ENCODE measurements at regions not wholly inside any gene's neighbourhood (a gene's known extent, or its start where the extent isn't known, plus 50 kb on each side); places are given as distances from the start of the nearest gene placed in this dataset.
"Not testable (repeated sequence)": the region's sequence is repeated elsewhere in the genome, so short reads cannot be mapped to it uniquely, and the experiment has no call there.

DNA sequence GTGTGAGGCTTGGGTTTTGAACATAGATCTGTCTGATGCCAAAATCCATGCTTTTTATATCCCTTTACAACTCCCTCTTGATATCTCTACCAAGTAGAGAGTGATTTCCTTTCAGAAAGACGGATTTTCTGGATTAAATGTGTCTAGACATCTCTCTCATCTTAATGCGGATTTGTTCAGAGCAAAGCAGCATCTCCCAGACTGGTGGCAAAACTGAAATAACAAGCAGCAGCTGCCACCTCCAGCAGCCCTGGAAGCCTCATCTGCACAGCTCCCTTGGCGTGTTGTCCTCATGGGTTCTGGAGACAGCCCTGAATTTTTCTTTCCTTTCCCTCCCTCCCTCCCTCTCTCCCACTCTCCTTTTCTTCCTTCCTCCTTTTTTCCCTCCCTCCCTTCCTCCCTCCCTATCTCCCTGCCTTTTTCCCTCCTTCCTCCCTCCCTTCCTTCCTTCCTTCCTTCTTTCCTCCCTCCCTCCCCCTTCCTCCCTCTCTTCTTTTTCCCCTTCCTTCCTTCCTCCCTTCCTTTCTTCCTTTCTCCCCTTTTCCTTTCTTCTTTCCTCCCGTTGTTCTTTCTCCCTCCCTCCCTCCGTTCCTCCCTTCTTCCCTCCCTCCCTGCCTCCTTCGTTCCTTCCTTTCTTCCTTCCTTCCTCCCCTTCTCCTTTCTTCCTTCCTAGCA is 639.9 kb downstream of the TYW1 start:
- Histone ChIP-seq H3K4me1 (replicated peaks in 1 of 2) (no peaks in the 10 kb centered on the region), H3K4me3 (no peak overlapping the region), H3K27ac (no peak overlapping the region)
- no peak for ATAC-seq (replicated peaks in 6 of 8)
- in situ Hi-C loops (cut with MboI; ENCODE audit: low pct_unique_long_range_greater_than_20kb in 2 of 9, low sequenced_read_pairs in 9 of 9, unreplicated experiment in 9 of 9): no loop called here
- WGBS, 10 experiments: 6 to 100% (median 64%) methylated on average over 1 to 5 of the region's 6 CpGs; no CpG with 5 or more reads in 3 of the 10 experiments

DNA sequence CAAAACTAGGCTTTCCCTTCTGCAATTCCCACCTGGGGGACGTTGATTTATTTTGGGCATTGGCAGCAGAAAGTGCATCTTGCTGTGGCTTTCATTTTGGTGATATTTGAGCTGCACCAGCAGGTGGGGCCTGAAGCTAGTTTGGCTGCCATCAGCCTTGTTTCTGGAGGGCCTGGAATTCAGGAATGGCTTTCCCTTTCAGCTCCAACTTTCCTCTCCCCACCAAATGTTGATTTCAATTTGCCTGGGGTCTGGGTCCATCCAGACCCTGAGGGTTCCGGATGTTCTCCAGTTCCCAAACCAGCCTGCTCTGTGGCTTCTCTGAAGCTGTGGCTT is 640.4 kb downstream of the TYW1 start:
- Histone ChIP-seq H3K4me3 (no peak overlapping the region), H3K4me1 (replicated peaks in 1 of 2) (no peaks in the 10 kb centered on the region), H3K27ac (no peak overlapping the region)
- no peak for ATAC-seq (replicated peaks in 6 of 8)
- 0 to 58% (median 15%) methylated on average over 1 to 2 of the region's 2 CpGs; no CpG with 5 or more reads in 4 of the 10 experiments for WGBS, 10 experiments
- in situ Hi-C loops (cut with MboI; ENCODE audit: low pct_unique_long_range_greater_than_20kb in 2 of 9, low sequenced_read_pairs in 9 of 9, unreplicated experiment in 9 of 9): no loop called here

DNA sequence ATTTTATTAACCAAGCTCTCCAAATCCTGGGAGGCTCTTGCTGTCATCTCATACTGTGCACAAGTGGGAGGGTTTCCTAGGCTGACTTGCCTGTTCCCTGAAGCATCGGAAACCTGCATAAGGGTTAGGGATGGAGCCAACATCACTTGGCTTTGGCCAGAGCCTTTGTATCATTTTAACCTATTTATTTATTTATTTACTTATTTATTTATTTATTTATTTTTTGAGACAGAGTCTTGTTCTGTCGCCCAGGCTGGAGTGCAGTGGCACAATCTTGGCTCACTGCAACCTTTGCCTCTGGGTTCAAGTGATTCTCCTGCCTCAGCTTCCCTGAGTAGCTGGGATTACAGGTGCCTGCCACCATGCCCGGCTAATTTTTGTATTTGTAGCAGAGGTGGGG is 645.9 kb downstream of the TYW1 start:
- in situ Hi-C loops (cut with MboI; ENCODE audit: low pct_unique_long_range_greater_than_20kb in 2 of 9, low sequenced_read_pairs in 9 of 9, unreplicated experiment in 9 of 9); H3K27ac ChIP-seq; H3K4me1 ChIP-seq (replicated peaks in 1 of 2); ATAC-seq (replicated peaks in 6 of 8); H3K4me3 ChIP-seq: not testable (repeated sequence)
- 30 to 100% (median 70%) methylated on average over 1 to 2 of the region's 3 CpGs; no CpG with 5 or more reads in 4 of the 10 experiments for WGBS, 10 experiments

DNA sequence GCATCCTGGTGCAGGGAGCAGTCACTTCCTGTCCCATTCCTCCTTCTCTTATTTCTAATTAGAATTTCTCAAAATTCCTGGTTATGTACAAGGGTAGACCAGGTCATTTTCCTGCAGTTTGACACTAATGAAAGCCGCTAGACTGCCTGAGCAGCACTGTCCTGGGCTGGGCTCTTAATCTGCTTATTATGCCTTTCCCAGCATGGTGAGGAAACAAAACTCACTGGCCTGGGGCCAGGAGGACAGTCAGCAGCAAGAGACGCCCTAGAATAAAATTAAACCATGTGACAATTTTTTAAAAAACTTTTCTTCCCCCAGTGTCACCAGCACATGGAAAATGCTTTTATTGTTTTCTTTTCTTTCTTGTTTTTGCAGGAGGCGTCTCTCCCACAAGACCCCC is 647.5 kb downstream of the TYW1 start:
- H3K4me1 ChIP-seq (replicated peaks in 1 of 2): no peaks in the 10 kb centered on the region
- H3K27ac ChIP-seq: no peak overlapping the region
- peak in 4 of 8 experiments; percentile 28 to 60 (median 44) for ATAC-seq (replicated peaks in 6 of 8)
- in situ Hi-C loops (cut with MboI; ENCODE audit: low pct_unique_long_range_greater_than_20kb in 2 of 9, low sequenced_read_pairs in 9 of 9, unreplicated experiment in 9 of 9): no loop called here
- WGBS, 10 experiments: 0 to 100% (median 75%) methylated on average over 1 to 3 of the region's 3 CpGs; no CpG with 5 or more reads in 1 of the 10 experiments
- no peak overlapping the region for H3K4me3 ChIP-seq

DNA sequence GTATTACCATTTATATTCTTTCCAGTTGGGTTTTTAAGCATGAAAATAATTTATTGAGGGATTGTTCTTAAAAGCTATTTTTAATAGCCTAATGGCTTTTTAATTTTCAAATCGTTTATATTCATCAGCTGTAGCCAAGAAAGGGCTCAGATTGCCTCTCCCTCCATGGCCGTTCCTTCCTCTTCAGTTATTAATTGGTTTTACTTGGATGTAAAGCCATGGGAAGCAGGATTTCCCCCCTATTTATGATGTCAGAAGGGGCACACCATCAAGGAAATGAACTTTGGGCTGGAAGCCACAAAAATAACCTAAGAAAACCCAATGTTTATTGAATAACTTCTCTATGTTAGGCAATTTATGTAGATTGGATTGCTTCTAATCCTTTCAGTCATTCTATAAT is 656.3 kb downstream of the TYW1 start:
- Histone ChIP-seq H3K27ac (no peak overlapping the region), H3K4me1 (replicated peaks in 1 of 2) (no peaks in the 10 kb centered on the region), H3K4me3 (no peak overlapping the region)
- WGBS, 10 experiments: 0 to 100% (median 56%) methylated on average over 1 to 2 of the region's 2 CpGs
- in situ Hi-C loops (cut with MboI; ENCODE audit: low pct_unique_long_range_greater_than_20kb in 2 of 9, low sequenced_read_pairs in 9 of 9, unreplicated experiment in 9 of 9): no loop called here
- no peak for ATAC-seq (replicated peaks in 6 of 8)

DNA sequence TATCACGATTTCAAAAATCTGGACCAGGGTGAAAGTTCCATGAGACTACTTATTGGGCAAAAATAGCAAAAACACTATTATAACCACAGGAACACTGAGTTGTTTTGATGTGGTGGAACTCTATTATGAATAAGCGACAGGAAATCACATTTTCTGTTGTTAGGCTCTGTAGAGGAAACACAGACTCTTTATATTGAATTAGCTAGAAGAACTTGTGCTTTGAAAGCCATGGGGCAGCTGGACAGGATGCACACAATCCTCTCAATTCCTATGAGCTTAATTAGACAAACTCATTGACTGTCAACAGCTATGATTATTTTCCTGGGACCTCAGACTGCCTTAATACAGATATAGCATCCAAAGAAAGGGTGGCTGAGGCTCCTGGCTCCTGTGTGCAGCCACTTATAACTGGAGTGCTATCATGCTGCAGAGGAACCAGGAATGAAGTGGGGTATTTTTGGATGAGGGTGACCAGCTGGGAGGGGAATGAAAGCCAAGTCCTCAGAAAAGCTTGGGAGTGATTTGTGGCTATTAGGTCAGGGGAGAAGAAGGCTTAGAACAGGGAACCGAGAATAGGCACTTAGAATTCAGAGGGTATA is 657.3 kb downstream of the TYW1 start:
- H3K27ac ChIP-seq: no peak overlapping the region
- ATAC-seq (replicated peaks in 6 of 8): no peak
- in situ Hi-C loops (cut with MboI; ENCODE audit: low pct_unique_long_range_greater_than_20kb in 2 of 9, low sequenced_read_pairs in 9 of 9, unreplicated experiment in 9 of 9): no loop called here

DNA sequence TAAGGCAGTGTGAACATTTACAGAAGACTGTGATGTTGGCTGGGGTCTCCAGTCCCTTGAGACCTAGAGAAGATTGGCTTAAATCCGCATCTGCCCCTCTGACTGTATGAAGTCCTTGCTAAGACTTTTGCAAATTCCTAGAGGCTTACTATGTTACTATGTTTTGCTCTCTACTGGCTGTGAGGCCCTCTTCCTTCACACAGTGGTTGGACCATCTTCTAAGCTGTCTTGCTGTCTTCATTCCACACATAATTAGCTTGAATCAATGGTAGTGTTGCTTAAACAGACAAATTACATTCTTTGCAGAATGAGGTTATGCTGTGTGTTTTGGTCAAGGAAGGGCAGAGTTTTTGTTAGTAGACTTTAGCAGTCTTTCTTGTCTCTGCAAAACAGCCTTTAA is 658.0 kb downstream of the TYW1 start:
- WGBS, 10 experiments: 0 to 100% (median 45%) methylated on average over 1 of the region's 1 CpG; no CpG with 5 or more reads in 6 of the 10 experiments
- Histone ChIP-seq H3K27ac (no peak overlapping the region), H3K4me3 (no peak overlapping the region), H3K4me1 (replicated peaks in 1 of 2) (no peaks in the 10 kb centered on the region)
- in situ Hi-C loops (cut with MboI; ENCODE audit: low pct_unique_long_range_greater_than_20kb in 2 of 9, low sequenced_read_pairs in 9 of 9, unreplicated experiment in 9 of 9): no loop called here
- no peak for ATAC-seq (replicated peaks in 6 of 8)

More for the DNA sequence above, 657.3 kb downstream of the TYW1 start:
- no peak overlapping the region for H3K4me3 ChIP-seq
- H3K4me1 ChIP-seq (replicated peaks in 1 of 2): no peaks in the 10 kb centered on the region
- 0 to 100% (median 64%) methylated on average over 1 to 3 of the region's 3 CpGs for WGBS, 10 experiments

DNA sequence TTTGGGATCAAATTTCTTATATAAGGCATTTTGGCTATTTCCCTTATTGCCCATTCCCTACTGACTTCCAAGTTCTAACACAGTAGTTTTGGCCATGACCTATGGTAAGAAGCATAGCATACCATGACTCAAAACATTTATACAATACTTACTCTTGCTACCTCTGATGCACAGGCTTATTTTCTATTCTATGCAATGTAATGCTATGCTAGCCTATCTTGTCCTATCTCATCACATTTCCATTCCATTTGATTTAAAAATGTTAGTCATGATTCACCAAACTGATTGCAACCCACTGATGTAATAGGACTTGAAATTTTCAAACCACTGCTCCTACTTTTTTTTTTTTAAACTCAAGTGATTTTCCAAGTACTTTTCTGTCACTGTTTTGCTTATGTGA is 658.5 kb downstream of the TYW1 start:
- H3K27ac ChIP-seq: no peak overlapping the region
- no peaks in the 10 kb centered on the region for H3K4me1 ChIP-seq (replicated peaks in 1 of 2)
- peak in 2 of 8 experiments; percentile 66 to 76 for ATAC-seq (replicated peaks in 6 of 8)
- in situ Hi-C loops (cut with MboI; ENCODE audit: low pct_unique_long_range_greater_than_20kb in 2 of 9, low sequenced_read_pairs in 9 of 9, unreplicated experiment in 9 of 9): no loop called here
- no peak overlapping the region for H3K4me3 ChIP-seq

DNA sequence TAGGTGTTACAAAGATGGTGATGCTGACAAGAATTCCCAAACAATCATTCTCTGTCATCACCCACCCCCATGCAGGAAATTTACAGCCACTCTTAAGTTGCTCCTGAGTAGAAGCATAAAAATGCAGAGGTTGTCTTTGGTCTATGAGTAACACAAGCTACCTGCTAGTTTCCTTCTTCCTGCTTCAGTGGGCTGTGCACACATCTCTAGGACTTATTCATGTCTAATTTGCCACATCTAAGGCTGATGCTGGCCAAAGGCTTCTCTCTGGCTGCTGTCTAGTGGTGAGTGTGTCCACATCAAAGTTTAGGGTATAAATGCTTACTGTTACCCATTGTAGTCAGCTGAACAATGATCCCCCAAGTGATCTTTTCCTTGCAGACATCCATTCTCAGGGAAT is 662.5 kb downstream of the TYW1 start:
- ATAC-seq (replicated peaks in 6 of 8): no peak
- Histone ChIP-seq H3K4me3 (no peak overlapping the region), H3K4me1 (replicated peaks in 1 of 2) (no peaks in the 10 kb centered on the region), H3K27ac (no peak overlapping the region)
- in situ Hi-C loops (cut with MboI; ENCODE audit: low pct_unique_long_range_greater_than_20kb in 2 of 9, low sequenced_read_pairs in 9 of 9, unreplicated experiment in 9 of 9): no loop called here

DNA sequence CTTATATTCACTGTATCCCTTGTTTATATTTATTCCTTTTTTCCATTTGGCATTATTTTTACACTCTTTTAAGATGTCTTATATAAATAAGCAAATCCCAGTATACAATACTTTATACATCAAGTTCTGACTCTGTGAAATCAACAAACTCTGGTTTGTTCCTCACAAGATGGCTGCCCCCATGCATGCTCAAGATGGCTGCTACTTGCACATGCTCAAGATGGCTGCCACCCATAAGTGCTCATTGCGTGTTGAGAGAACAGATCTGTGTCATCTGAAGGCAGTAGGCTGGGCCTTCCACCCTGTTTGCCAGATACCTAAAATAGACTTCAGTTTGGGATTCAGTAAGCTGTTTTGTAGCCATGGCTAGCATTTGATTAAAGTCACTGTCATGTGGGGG is 666.2 kb downstream of the TYW1 start:
- Histone ChIP-seq H3K27ac (no peak overlapping the region), H3K4me3 (no peak overlapping the region), H3K4me1 (replicated peaks in 1 of 2) (peaks cover 0 to 3% of the 10 kb centered on the region in 2 donors)
- WGBS, 10 experiments: 0 to 88% (median 43%) methylated on average over 1 of the region's 1 CpG; no CpG with 5 or more reads in 6 of the 10 experiments
- ATAC-seq (replicated peaks in 6 of 8): no peak
- in situ Hi-C loops (cut with MboI; ENCODE audit: low pct_unique_long_range_greater_than_20kb in 2 of 9, low sequenced_read_pairs in 9 of 9, unreplicated experiment in 9 of 9): no loop called here

DNA sequence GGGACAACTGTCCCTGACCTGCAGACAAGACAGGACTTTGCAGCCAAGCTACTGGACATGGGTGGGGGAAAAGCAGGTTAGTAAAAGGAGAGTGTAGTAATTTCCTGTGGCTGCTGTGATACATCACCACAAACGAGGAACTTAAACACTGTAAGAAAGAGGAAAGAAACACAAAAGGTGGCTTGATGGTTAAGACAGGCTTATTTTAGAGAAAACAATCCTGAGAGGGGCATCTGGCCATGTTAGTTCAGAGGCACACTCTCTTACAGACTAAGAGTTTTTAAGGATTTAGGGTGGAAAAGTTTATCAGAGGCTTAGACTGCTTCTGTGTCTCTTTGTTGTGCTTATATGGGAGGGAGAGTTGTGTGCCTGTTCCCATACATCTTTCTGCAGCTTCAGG is 667.0 kb downstream of the TYW1 start:
- 0 to 100% (median 56%) methylated on average over 1 of the region's 1 CpG; no CpG with 5 or more reads in 6 of the 10 experiments for WGBS, 10 experiments

DNA sequence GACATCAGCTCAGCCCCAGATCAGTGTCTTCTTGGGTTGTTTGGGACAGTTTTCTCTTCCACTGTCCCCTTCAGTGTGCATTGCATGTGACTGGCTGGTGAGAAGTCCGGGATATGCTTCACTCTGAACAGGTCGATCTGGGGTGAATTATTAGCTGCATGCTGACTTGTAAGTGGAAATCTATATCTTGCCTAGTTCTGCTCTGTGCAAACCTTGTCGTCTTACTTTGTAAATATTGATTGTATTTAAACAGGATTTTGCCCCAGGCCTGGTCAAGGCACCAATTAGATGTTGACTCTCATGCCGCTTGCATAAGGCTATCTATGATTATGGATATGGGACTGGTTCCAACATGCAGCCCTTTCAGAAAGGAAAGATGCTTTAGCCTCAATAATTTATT is 669.7 kb downstream of the TYW1 start:
- ATAC-seq (replicated peaks in 6 of 8): peak in 4 of 8 experiments; percentile 89 to 95 (median 94)
- H3K27ac ChIP-seq; H3K4me3 ChIP-seq; H3K4me1 ChIP-seq (replicated peaks in 1 of 2); in situ Hi-C loops (cut with MboI; ENCODE audit: low pct_unique_long_range_greater_than_20kb in 2 of 9, low sequenced_read_pairs in 9 of 9, unreplicated experiment in 9 of 9): not testable (repeated sequence)
- 39 to 83% (median 50%) methylated on average over 1 to 4 of the region's 4 CpGs; no CpG with 5 or more reads in 4 of the 10 experiments for WGBS, 10 experiments

More for the DNA sequence above, 667.0 kb downstream of the TYW1 start:
- H3K4me3 ChIP-seq: no peak overlapping the region
- H3K27ac ChIP-seq: no peak overlapping the region
- in situ Hi-C loops (cut with MboI; ENCODE audit: low pct_unique_long_range_greater_than_20kb in 2 of 9, low sequenced_read_pairs in 9 of 9, unreplicated experiment in 9 of 9): no loop called here
- peaks cover 0 to 3% of the 10 kb centered on the region in 2 donors for H3K4me1 ChIP-seq (replicated peaks in 1 of 2)
- no peak for ATAC-seq (replicated peaks in 6 of 8)

DNA sequence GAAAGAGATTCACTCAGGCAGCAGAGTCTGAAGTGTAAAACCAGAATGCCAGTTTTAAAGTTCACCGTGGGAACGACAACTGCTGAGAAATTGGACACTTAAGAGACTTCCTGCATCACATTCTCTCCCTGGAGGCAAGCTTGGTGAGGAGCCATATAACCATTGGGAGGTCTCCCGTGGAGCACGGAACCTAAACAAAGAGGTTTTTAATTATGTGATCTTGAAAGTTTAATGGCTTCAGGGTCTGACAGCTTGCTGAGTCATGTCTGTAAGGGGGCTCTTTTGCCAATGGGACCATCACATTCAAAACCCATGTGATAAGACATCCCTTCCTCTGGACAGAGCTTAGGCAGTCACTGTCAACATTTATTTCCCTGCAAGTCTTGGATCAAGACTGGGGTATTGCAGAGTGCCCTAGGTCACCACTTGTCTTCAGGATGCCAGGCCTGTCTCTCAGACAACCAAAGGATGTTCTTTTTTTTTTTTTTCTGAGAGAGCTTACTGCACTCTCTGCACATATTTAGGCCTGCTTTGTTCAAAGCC is 674.4 kb downstream of the TYW1 start:
- peak in 4 of 8 experiments; percentile 5 to 74 (median 39) for ATAC-seq (replicated peaks in 6 of 8)
- in situ Hi-C loops (cut with MboI; ENCODE audit: low pct_unique_long_range_greater_than_20kb in 2 of 9, low sequenced_read_pairs in 9 of 9, unreplicated experiment in 9 of 9): no loop called here
- Histone ChIP-seq H3K4me1 (replicated peaks in 1 of 2) (peaks cover 0 to 3% of the 10 kb centered on the region in 2 donors), H3K27ac (no peak overlapping the region), H3K4me3 (no peak overlapping the region)
- WGBS, 10 experiments: 0 to 96% (median 53%) methylated on average over 1 to 4 of the region's 4 CpGs; no CpG with 5 or more reads in 2 of the 10 experiments

DNA sequence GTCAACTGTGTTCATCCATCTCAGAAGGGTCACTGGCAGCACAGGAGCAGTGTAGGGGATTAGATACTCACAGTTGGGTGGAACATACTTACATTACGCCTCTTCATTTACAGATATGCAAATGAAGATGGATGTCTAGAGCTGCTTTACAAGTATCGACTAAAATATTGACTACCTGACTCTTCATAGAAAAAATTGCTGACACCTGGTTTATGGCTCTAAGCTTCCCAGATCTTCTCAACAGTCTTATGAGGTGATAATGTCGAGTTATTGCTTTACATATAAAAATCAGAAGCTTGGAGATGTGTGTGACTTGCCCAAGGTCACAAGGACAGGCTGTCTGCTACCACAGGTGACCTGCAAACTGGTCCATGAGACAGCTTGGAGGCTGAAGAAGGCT is 677.2 kb downstream of the TYW1 start:
- 0 to 100% (median 54%) methylated on average over 1 to 2 of the region's 3 CpGs; no CpG with 5 or more reads in 4 of the 10 experiments for WGBS, 10 experiments
- peaks cover 0 to 6% of the 10 kb centered on the region in 2 donors for H3K4me1 ChIP-seq (replicated peaks in 1 of 2)
- in situ Hi-C loops (cut with MboI; ENCODE audit: low pct_unique_long_range_greater_than_20kb in 2 of 9, low sequenced_read_pairs in 9 of 9, unreplicated experiment in 9 of 9): no loop called here
- H3K27ac ChIP-seq: no peak overlapping the region
- no peak for ATAC-seq (replicated peaks in 6 of 8)
- no peak overlapping the region for H3K4me3 ChIP-seq

Measured in motor neuron (in vitro differentiated cells).